PC-3 (cell line): ENCODE measurements at regions not wholly inside any gene's neighbourhood (a gene's known extent, or its start where the extent isn't known, plus 50 kb on each side); places are given as distances from the start of the nearest gene placed in this dataset.

Experiments used
- ATAC-seq: fragments of 200-7000 bp; cut with Tn5 transposase; 2 replicates; pipeline ENCODE4 v1.9.1; 2020; ENCODE audit warnings: mild to moderate bottlenecking, moderate library complexity
- BruUV-seq: library from RNA; stranded (reverse); fragments of 400-500 nt; replicated peaks from 2 replicates; lab custom pipeline; 2021; lab: Mats Ljungman, UMichigan
- CTCF ChIA-PET: fragments of 300-600 bp; sonication (Branson Sonifier 250); formaldehyde crosslinking; loops from one replicate; lab custom pipeline; 2022; ENCODE audit warnings: antibody characterized with exemption; lab: Charles Lee
- POLR2A ChIA-PET: fragments of 300-600 bp; sonication (Branson Sonifier 250); formaldehyde crosslinking; loops from one replicate; lab custom pipeline; 2022; ENCODE audit warnings: antibody characterized with exemption; ENCODE audit not compliant: unreplicated experiment; lab: Charles Lee
- DNase-seq: peaks from one replicate; pipeline ENCODE4 v3.0.0-alpha.2; 2015
- H2AFZ ChIP-seq: fragments of 300-600 bp; sonication (generic); 2 replicates; pipeline ENCODE4 v1.6.0; 2016; ENCODE audit warnings: antibody characterized with exemption, low read length
- H3F3A ChIP-seq: fragments of 300-600 bp; sonication (generic); one replicate; pipeline ENCODE4 v1.6.0; 2017; ENCODE audit warnings: antibody characterized with exemption, low read length, control low read depth, mild to moderate bottlenecking; ENCODE audit not compliant: unreplicated experiment
- H3K27ac ChIP-seq: fragments of 300-600 bp; sonication (generic); 2 replicates; pipeline ENCODE4 v1.5.1; 2016; ENCODE audit warnings: mild to moderate bottlenecking, low read length
- H3K27me3 ChIP-seq: fragments of 300-600 bp; sonication (generic); 2 replicates; pipeline ENCODE4 v1.6.1; 2016; ENCODE audit warnings: low read length, mixed read lengths
- H3K36me3 ChIP-seq: fragments of 300-600 bp; sonication (generic); 2 replicates; pipeline ENCODE4 v1.6.1; 2016; ENCODE audit warnings: low read depth, mixed run types, low read length, mixed read lengths
- H3K4me1 ChIP-seq: fragments of 300-600 bp; sonication (generic); 2 replicates; pipeline ENCODE4 v1.5.1; 2016; ENCODE audit warnings: low read length; ENCODE audit not compliant: insufficient read depth
- H3K4me2 ChIP-seq: fragments of 300-600 bp; sonication (generic); 2 replicates; pipeline ENCODE4 v1.6.0; 2016; ENCODE audit warnings: low read length
- H3K4me3 ChIP-seq: fragments of 300-600 bp; sonication (generic); 2 replicates; pipeline ENCODE4 v1.5.1; 2016; ENCODE audit warnings: mild to moderate bottlenecking, low read length, mixed read lengths
- H3K79me2 ChIP-seq: fragments of 300-600 bp; sonication (generic); 2 replicates; pipeline ENCODE4 v1.6.1; 2017; ENCODE audit warnings: low read length, mixed read lengths
- H3K9ac ChIP-seq: fragments of 300-600 bp; sonication (generic); 2 replicates; pipeline ENCODE4 v1.6.0; 2016; ENCODE audit warnings: mild to moderate bottlenecking, low read length
- H3K9me2 ChIP-seq: fragments of 300-600 bp; sonication (generic); replicated peaks from 2 replicates; pipeline ENCODE4 v1.6.1; 2016; ENCODE audit warnings: mixed run types, low read length, mixed read lengths
- H3K9me3 ChIP-seq: fragments of 300-600 bp; sonication (generic); 2 replicates; pipeline ENCODE4 v1.6.1; 2016; ENCODE audit warnings: low read length, mixed read lengths
- H4K20me1 ChIP-seq: fragments of 300-600 bp; sonication (generic); 2 replicates; pipeline ENCODE4 v1.6.1; 2016; ENCODE audit warnings: low read length, mixed read lengths
- CTCF ChIP-seq: fragments of 300-600 bp; sonication (generic); conservative IDR thresholded peaks from 2 replicates; pipeline ENCODE4 v1.5.1; 2017; ENCODE audit warnings: antibody characterized with exemption, low read depth, mild to moderate bottlenecking, low read length
- EZH2 ChIP-seq: fragments of 300-600 bp; sonication (generic); IDR thresholded peaks from one replicate; pipeline ENCODE4 v1.6.1; 2017; ENCODE audit warnings: antibody characterized with exemption, mild to moderate bottlenecking, low read length; ENCODE audit not compliant: unreplicated experiment
- EZH2phosphoT487 ChIP-seq: fragments of 300-600 bp; sonication (generic); IDR thresholded peaks from 2 replicates; pipeline ENCODE4 v1.6.1; 2018; ENCODE audit warnings: mild to moderate bottlenecking, antibody characterized with exemption, low read length, borderline replicate concordance
- intact Hi-C: fragments of 100-400 bp; cut with micrococcal nuclease; formaldehyde crosslinking; loops from 2 replicates; pipeline ENCODE4 v1.9.0; 2023

DNA sequence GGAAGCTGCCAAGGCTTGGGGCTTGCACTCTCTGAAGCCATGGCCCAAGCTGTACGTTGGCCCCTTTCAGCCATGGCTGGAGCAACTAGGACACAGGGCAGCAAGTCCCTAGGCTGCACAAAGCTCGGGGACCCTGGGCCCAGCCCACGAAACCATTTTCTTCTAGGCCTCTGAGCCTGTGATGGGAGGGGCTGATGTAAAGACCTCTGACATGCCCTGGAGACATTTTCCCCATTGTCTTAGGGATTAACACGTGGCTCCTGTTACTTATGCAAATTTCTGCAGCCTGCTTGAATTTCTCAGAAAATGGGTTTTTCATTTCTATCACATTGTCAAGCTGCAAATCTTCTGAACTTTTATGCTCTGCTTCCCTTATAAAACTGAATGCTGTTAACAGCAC is 83.0 kb upstream of the DAP start:
- Histone ChIP-seq H3K9me2 (0 out of 2 replicates have a peak, but pooled peaks cover 3% of the 10 kb centered on the region), H3K27ac (no peak overlapping the region), H3K79me2 (no peaks in the 10 kb centered on the region), H3K27me3 (no peaks in the 10 kb centered on the region), H3K9me3 (no peaks in the 10 kb centered on the region), H4K20me1 (no peaks in the 10 kb centered on the region), H2AFZ (no peak overlapping the region), H3F3A (no peaks in the 10 kb centered on the region), H3K4me2 (no peak overlapping the region), H3K9ac (no peak overlapping the region), H3K4me1 (no peaks in the 10 kb centered on the region), H3K4me3 (no peak overlapping the region), H3K36me3 (no peaks in the 10 kb centered on the region)
- TF ChIP-seq CTCF: no peak
- no peak for TF ChIP-seq EZH2
- no peak for TF ChIP-seq EZH2phosphoT487
- POLR2A ChIA-PET: no interaction called here
- DNase-seq (no peak), ATAC-seq (no peak)
- CTCF ChIA-PET: no interaction called here
- intact Hi-C loops: no loop called here
- BruUV-seq: no TSS peak

DNA sequence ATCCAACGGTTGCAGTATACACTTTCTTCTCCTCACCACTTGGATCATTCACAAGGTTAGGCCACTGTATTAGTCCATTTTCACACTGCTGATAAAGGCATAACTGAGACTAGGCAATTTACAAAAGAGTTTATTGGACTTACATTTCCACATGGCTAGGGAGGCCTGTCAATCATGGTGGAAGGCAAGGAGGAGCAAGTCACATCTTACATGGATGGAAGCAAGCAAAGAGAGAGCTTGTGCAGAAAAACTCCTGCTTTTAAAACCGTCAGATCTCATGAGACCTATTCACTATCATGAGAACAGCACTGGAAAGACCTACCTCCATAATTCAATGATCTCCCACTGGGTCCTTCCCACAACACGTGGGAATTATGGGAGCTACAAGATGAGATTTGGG is 81.8 kb upstream of the DAP start:
- Histone ChIP-seq H3K4me3 (no peak overlapping the region), H3K9me2 (0 out of 2 replicates have a peak, but pooled peaks cover 3% of the 10 kb centered on the region), H3K9ac (no peak overlapping the region), H2AFZ (no peak overlapping the region), H3K4me2 (no peak overlapping the region), H3K79me2 (no peaks in the 10 kb centered on the region), H3F3A (no peaks in the 10 kb centered on the region), H3K4me1 (no peaks in the 10 kb centered on the region), H3K36me3 (no peaks in the 10 kb centered on the region), H3K9me3 (no peaks in the 10 kb centered on the region), H4K20me1 (no peaks in the 10 kb centered on the region), H3K27me3 (no peaks in the 10 kb centered on the region), H3K27ac (no peak overlapping the region)
- CTCF ChIA-PET: no interaction called here
- TF ChIP-seq EZH2 (no peak), CTCF (no peak), EZH2phosphoT487 (no peak)
- no TSS peak for BruUV-seq
- no peak for ATAC-seq
- intact Hi-C loops: no loop called here
- POLR2A ChIA-PET: no interaction called here
- no peak for DNase-seq

DNA sequence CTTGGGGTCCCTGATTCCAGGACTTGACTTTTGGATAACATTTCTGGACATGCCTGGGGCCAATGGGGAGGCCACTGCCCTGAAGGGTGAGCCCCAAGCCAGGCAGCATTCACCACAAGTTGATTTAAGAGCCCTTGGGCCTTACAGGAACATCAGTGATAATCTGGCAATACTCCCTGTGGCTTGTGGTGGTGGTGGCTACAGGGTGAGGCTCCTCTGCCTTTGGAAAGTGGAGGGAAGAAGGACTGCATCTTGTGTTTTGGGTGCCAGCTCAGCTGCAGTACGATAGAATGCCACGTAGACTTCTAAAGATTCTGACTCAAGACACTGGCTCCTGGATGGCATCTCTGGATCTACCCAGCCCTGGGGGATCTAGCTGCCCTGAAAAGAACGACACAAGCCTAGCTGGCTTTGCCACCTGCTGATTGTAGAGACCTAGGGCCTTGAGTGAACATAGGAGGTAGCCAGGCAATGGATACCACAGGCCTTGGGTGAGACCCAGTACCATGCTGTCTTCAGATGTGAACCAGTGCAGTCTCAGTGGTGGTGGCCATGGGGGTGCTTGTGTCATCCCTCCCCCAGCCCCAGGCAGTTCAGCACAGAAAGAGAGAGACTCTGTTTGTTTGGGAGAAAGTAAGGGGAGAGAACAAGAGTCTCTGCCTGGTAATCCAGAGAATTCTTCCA is 79.0 kb upstream of the DAP start:
- TF ChIP-seq EZH2: no peak
- no peak for TF ChIP-seq CTCF
- no peak for TF ChIP-seq EZH2phosphoT487
- BruUV-seq: no TSS peak
- no peaks in the 10 kb centered on the region for H3K4me1 ChIP-seq

More for the DNA sequence above, 79.0 kb upstream of the DAP start:
- H3K79me2 ChIP-seq: no peaks in the 10 kb centered on the region
- H3K4me3 ChIP-seq: no peak overlapping the region
- H3K4me2 ChIP-seq: no peak overlapping the region
- ChIA-PET POLR2A (no interaction called here), CTCF (no interaction called here)
- DNase-seq (no peak), ATAC-seq (no peak)
- H3K27ac ChIP-seq: no peak overlapping the region
- no peaks in the 10 kb centered on the region for H3K36me3 ChIP-seq
- no peaks in the 10 kb centered on the region for H4K20me1 ChIP-seq
- no peak overlapping the region for H2AFZ ChIP-seq
- H3K9me2 ChIP-seq: 0 out of 2 replicates have a peak, but pooled peaks cover 3% of the 10 kb centered on the region
- no peaks in the 10 kb centered on the region for H3K9me3 ChIP-seq
- H3F3A ChIP-seq: no peaks in the 10 kb centered on the region
- no peak overlapping the region for H3K9ac ChIP-seq
- intact Hi-C loops: no loop called here
- H3K27me3 ChIP-seq: no peaks in the 10 kb centered on the region
